ENCODE measurements at regions not wholly inside any gene's neighbourhood (a gene's known extent, or its start where the extent isn't known, plus 50 kb on each side); places are given as distances from the start of the nearest gene placed in this dataset.
"Not testable (repeated sequence)": the region's sequence is repeated elsewhere in the genome, so short reads cannot be mapped to it uniquely, and the experiment has no call there.

DNA sequence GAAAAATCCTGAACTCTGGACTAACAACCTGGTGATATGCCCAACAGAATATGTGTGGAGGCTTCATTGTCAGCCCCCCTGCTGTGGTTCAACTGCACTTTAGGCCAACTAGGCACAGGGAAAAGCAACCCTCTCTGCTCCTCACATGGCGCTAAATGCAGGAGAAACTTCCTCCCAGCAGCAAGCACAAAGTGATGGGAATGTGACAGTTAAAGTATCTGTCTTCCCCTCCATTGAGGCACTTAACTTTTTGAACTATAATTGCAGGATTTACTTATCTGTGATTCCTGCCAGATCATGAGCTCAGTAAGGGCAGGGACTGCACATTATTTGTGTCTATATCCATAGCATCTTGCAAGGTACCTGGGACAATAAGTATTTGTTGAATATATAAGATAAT lies 981.2 kb upstream of the KLHL29 start:
- no peak overlapping the region for H3K4me3 ChIP-seq (ENCODE audit: low read depth, low read length)
- DNase-seq (ENCODE audit: extremely low spot score) = no peak
- no peaks in the 10 kb centered on the region for H3K36me3 ChIP-seq (ENCODE audit: insufficient read depth)
- no peak overlapping the region for H3K27ac ChIP-seq (ENCODE audit: low read depth)
- WGBS = 55% methylated on average over 1 of the region's 1 CpG
- no peaks in the 10 kb centered on the region for H3K4me1 ChIP-seq (ENCODE audit: insufficient read depth)

DNA sequence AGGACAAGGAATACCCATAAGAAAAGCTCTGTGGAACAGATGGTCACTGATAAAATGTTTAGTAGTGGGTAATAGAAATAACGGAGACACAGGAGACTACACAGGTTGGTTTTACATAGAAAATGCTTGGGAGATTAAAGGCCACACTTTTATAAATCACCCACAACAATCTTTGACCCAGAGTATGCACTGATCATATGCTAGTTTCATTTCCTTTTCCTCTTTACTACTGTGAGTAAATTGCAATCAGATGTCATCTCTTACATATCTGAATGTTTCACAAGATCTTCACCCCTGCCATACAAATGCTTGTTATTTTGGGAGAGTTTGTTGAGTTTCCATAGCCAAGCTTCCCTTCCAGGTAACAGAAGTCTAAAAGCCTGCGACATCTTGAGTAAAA lies 978.4 kb upstream of the KLHL29 start:
- 87% methylated on average over 2 of the region's 2 CpGs for WGBS
- H3K27ac ChIP-seq (ENCODE audit: low read depth) = no peak overlapping the region
- H3K4me1 ChIP-seq (ENCODE audit: insufficient read depth) = no peaks in the 10 kb centered on the region
- no peak overlapping the region for H3K4me3 ChIP-seq (ENCODE audit: low read depth, low read length)
- H3K36me3 ChIP-seq (ENCODE audit: insufficient read depth) = no peaks in the 10 kb centered on the region
- no peak for DNase-seq (ENCODE audit: extremely low spot score)

GRCh38 chr2:22420076-22420475 lies 964.9 kb upstream of the KLHL29 start:
- no peak for DNase-seq (ENCODE audit: extremely low spot score)
- H3K4me3 ChIP-seq (ENCODE audit: low read depth, low read length) = no peak overlapping the region
- H3K27ac ChIP-seq (ENCODE audit: low read depth) = no peak overlapping the region
- H3K36me3 ChIP-seq (ENCODE audit: insufficient read depth) = no peaks in the 10 kb centered on the region
- H3K4me1 ChIP-seq (ENCODE audit: insufficient read depth) = no peaks in the 10 kb centered on the region

DNA sequence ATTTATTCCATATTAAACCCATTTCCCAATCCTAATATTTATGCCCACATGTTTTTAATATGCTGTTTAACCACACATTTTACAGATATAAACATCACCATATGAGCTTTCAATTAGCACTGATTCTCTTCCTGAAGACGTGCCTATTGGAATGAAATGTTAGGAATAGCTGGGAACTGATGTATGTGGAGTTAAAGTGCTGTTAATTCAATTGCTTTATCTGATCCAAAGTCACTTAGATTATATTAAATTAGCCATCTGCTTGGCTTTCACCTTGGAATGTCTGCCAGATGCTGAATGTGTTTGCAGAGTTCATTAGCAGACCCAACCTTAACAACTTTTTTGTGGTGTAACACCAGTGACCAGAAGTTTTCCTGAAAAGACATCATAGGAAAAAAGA lies 942.9 kb upstream of the KLHL29 start:
- Histone ChIP-seq H3K4me3 (ENCODE audit: low read depth, low read length) (no peak overlapping the region), H3K4me1 (ENCODE audit: insufficient read depth) (no peaks in the 10 kb centered on the region), H3K27ac (ENCODE audit: low read depth) (no peak overlapping the region), H3K36me3 (ENCODE audit: insufficient read depth) (no peaks in the 10 kb centered on the region)
- 54% methylated on average over 1 of the region's 1 CpG for WGBS
- no peak for DNase-seq (ENCODE audit: extremely low spot score)

DNA sequence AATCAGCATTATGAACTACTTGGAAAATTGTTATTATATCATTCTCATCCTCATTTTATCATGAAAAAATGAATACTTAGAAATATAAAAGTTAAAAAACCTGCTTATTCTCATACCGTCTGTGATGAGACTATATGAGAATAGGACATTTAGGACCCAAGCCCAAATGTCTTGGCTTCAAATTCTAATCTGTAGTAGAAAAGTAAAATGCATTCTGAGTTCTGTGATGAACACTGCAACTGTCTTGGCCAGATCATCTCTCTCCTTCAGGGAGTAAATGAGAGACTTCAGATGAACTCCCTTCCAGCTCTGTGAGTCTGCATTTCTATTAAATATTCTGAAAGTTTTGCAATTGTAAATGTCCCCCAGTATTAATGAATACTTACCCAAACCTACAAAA lies 940.7 kb upstream of the KLHL29 start:
- WGBS = 77% methylated on average over 1 of the region's 1 CpG
- no peak for DNase-seq (ENCODE audit: extremely low spot score)

DNA sequence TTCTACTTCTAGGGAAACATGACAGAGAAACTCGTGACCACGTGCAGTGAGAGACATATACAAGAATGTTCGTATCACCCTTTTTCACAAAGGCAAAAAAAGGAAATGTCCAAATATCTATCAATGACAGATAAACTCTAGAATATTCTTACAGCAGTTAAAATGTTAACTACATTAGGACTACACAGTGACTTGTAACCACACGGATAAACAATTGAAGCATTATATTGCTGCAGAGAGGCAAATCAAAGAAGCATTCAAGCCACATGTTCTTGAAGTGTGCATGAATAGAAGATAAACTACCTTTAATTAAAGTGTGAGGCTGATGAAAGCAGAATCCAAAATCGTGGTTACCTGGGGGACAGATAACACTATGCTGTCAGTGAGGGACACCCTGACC lies 935.3 kb upstream of the KLHL29 start:
- Histone ChIP-seq H3K36me3 (ENCODE audit: insufficient read depth) (no peaks in the 10 kb centered on the region), H3K4me1 (ENCODE audit: insufficient read depth) (no peaks in the 10 kb centered on the region), H3K27ac (ENCODE audit: low read depth) (no peak overlapping the region), H3K4me3 (ENCODE audit: low read depth, low read length) (no peak overlapping the region)
- no peak for DNase-seq (ENCODE audit: extremely low spot score)
- WGBS = 74% methylated on average over 5 of the region's 5 CpGs

More for the DNA sequence above, 940.7 kb upstream of the KLHL29 start:
- H3K4me3 ChIP-seq (ENCODE audit: low read depth, low read length) = no peak overlapping the region
- no peak overlapping the region for H3K27ac ChIP-seq (ENCODE audit: low read depth)
- H3K36me3 ChIP-seq (ENCODE audit: insufficient read depth) = no peaks in the 10 kb centered on the region
- H3K4me1 ChIP-seq (ENCODE audit: insufficient read depth) = no peaks in the 10 kb centered on the region

GRCh38 chr2:22450831-22451230 lies 934.1 kb upstream of the KLHL29 start:
- Histone ChIP-seq H3K4me1 (ENCODE audit: insufficient read depth) (no peaks in the 10 kb centered on the region), H3K27ac (ENCODE audit: low read depth) (no peak overlapping the region), H3K4me3 (ENCODE audit: low read depth, low read length) (no peak overlapping the region), H3K36me3 (ENCODE audit: insufficient read depth) (no peaks in the 10 kb centered on the region)
- 65% methylated on average over 8 of the region's 8 CpGs for WGBS
- no peak for DNase-seq (ENCODE audit: extremely low spot score)

DNA sequence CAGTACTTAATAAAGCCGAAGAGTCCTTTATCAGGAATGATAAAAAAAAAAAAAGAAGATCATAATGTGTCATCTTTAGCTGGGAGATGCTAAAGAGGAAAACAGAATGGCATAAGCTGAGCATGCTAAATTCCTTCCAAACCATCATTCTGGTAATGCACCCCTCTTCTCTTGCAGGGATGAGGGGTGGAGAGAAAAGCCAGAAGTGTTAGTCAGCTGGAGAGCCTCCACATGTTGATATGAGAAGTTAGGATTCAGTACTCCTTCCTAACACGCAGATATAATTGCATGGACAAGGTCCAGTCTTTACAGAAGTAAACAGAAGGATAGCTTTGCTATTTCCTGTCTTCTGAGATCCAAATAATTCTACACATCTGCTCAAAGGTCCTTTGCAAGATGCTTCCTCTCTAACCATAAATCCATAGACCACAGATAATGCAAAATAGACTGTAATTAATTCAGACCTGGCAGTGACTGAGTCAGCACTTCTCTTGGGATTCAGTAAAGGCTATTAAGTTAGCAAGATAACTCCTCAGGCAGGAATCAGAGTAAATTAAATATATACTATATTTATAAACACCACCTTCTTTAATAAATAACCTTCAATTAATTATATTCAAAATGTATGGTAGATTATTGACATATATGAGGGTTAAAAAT lies 930.0 kb upstream of the KLHL29 start:
- Histone ChIP-seq H3K4me3 (ENCODE audit: low read depth, low read length) (no peak overlapping the region), H3K36me3 (ENCODE audit: insufficient read depth) (no peaks in the 10 kb centered on the region), H3K4me1 (ENCODE audit: insufficient read depth) (no peaks in the 10 kb centered on the region), H3K27ac (ENCODE audit: low read depth) (no peak overlapping the region)
- WGBS = 28% methylated on average over 2 of the region's 2 CpGs
- peak; percentile 49 for DNase-seq (ENCODE audit: extremely low spot score)

- WGBS = 74% methylated on average over 1 of the region's 1 CpG
- no peak overlapping the region for H3K27ac ChIP-seq (ENCODE audit: low read depth)
Measured at GRCh38 chr2:22458440-22458839, 926.5 kb upstream of the KLHL29 start.

GRCh38 chr2:22475103-22475502 lies 909.9 kb upstream of the KLHL29 start:
- H3K4me3 ChIP-seq (ENCODE audit: low read depth, low read length); DNase-seq (ENCODE audit: extremely low spot score); H3K36me3 ChIP-seq (ENCODE audit: insufficient read depth); H3K27ac ChIP-seq (ENCODE audit: low read depth); H3K4me1 ChIP-seq (ENCODE audit: insufficient read depth): not testable (repeated sequence)
- 90% methylated on average over 4 of the region's 4 CpGs for WGBS

More at GRCh38 chr2:22458440-22458839, 926.5 kb upstream of the KLHL29 start:
- no peak for DNase-seq (ENCODE audit: extremely low spot score)
- H3K4me1 ChIP-seq (ENCODE audit: insufficient read depth) = no peaks in the 10 kb centered on the region
- no peaks in the 10 kb centered on the region for H3K36me3 ChIP-seq (ENCODE audit: insufficient read depth)
- H3K4me3 ChIP-seq (ENCODE audit: low read depth, low read length) = no peak overlapping the region

GRCh38 chr2:22478329-22478728 lies 906.6 kb upstream of the KLHL29 start:
- 94% methylated on average over 3 of the region's 3 CpGs for WGBS
- no peak overlapping the region for H3K4me3 ChIP-seq (ENCODE audit: low read depth, low read length)
- no peak overlapping the region for H3K27ac ChIP-seq (ENCODE audit: low read depth)
- H3K36me3 ChIP-seq (ENCODE audit: insufficient read depth) = no peaks in the 10 kb centered on the region
- no peaks in the 10 kb centered on the region for H3K4me1 ChIP-seq (ENCODE audit: insufficient read depth)
- no peak for DNase-seq (ENCODE audit: extremely low spot score)

- H3K27ac ChIP-seq (ENCODE audit: low read depth) = no peak overlapping the region
- DNase-seq (ENCODE audit: extremely low spot score) = no peak
- H3K4me1 ChIP-seq (ENCODE audit: insufficient read depth) = no peaks in the 10 kb centered on the region
- H3K36me3 ChIP-seq (ENCODE audit: insufficient read depth) = no peaks in the 10 kb centered on the region
- H3K4me3 ChIP-seq (ENCODE audit: low read depth, low read length) = no peak overlapping the region
- WGBS = 59% methylated on average over 6 of the region's 6 CpGs
Measured at GRCh38 chr2:22481486-22482259, 903.3 kb upstream of the KLHL29 start.

DNA sequence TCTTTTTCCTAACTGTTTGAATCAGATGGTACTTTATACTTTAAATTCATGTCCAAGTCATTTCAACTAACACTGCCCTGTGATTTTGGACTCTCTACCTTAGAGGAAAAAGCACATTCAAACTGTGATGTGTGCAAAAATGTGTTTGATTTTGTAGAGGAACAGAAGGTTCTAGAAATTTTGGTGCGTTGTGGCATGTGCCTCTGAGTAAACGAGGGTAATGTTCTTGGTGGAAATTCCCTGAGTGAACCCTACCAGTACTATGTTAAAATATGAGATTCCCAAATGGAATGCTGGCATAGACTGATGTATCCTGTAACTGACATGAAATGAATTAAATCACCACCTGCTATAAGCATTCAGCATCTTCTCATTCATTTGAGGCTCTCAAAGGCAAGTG lies 901.9 kb upstream of the KLHL29 start:
- Histone ChIP-seq H3K4me1 (ENCODE audit: insufficient read depth) (no peaks in the 10 kb centered on the region), H3K36me3 (ENCODE audit: insufficient read depth) (no peaks in the 10 kb centered on the region), H3K4me3 (ENCODE audit: low read depth, low read length) (no peak overlapping the region), H3K27ac (ENCODE audit: low read depth) (no peak overlapping the region)
- WGBS = 93% methylated on average over 2 of the region's 2 CpGs
- no peak for DNase-seq (ENCODE audit: extremely low spot score)

DNA sequence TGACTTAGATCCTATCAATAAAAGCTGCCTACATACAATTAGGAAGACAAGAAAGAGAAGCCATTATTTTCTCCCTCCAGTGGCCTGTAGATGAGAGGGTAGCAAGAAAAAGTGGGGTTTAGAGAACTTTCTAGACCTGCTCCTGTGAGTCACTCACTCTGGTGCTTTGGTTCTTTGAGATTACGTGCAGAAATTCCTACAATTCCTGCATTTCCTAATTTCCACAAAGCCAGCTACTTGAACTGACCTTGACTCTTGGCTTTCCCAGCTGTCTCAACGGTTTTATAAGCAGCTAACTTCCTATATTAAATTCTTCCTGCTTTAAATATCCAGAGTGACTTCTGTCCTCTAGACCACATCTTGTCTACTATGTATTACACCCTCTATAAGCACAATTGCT lies 899.5 kb upstream of the KLHL29 start:
- WGBS = 55% methylated on average over 2 of the region's 2 CpGs
- H3K4me1 ChIP-seq (ENCODE audit: insufficient read depth) = no peaks in the 10 kb centered on the region
- H3K36me3 ChIP-seq (ENCODE audit: insufficient read depth) = no peaks in the 10 kb centered on the region
- DNase-seq (ENCODE audit: extremely low spot score) = no peak
- H3K4me3 ChIP-seq (ENCODE audit: low read depth, low read length) = no peak overlapping the region
- H3K27ac ChIP-seq (ENCODE audit: low read depth) = no peak overlapping the region

Measured in urinary bladder (tissue), 3 donors.